ENCODE measurements at regions not wholly inside any gene's neighbourhood (a gene's known extent, or its start where the extent isn't known, plus 50 kb on each side); places are given as distances from the start of the nearest gene placed in this dataset.

DNA sequence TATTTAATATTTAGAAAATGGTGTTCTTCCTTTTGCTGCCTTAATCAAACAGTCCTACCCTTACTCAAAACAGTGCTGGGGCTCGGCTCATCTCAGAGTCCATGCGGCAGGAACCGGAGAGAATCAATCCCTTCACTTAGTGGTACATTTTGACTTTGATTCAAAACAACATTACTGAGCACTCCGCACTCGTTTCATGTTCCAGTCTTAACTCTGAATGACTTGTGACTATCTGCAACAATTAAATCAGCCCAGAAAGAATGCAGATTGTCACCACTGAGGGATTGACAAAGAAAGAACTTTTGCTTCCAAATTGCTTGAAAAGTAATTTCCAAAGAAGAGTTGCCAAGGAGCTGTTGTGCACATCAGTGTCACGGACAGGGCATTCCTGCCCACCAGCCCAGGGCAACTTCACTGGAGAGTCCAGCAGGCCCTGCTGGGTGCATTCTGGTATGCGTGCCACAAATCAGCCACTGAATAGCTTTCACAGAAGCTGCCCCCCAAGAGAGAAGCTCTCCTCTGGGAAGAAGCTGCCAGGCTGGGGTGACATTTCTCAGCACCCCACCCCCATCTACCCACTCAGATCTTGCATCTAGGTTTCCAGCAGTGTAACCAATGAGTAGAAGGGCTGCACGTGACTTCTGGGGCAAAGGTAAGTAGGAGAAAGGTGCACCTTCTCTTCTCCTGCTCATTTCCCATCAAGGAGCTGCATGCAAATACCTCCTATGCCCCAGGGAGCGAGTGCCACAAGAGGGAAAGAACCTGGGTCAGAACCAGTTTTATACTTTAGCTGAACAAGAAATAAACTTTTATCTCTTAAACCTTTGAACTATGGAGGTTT, 84.6 kb upstream of the ATP8B1 start:
- TF ChIP-seq, protein P1, sequence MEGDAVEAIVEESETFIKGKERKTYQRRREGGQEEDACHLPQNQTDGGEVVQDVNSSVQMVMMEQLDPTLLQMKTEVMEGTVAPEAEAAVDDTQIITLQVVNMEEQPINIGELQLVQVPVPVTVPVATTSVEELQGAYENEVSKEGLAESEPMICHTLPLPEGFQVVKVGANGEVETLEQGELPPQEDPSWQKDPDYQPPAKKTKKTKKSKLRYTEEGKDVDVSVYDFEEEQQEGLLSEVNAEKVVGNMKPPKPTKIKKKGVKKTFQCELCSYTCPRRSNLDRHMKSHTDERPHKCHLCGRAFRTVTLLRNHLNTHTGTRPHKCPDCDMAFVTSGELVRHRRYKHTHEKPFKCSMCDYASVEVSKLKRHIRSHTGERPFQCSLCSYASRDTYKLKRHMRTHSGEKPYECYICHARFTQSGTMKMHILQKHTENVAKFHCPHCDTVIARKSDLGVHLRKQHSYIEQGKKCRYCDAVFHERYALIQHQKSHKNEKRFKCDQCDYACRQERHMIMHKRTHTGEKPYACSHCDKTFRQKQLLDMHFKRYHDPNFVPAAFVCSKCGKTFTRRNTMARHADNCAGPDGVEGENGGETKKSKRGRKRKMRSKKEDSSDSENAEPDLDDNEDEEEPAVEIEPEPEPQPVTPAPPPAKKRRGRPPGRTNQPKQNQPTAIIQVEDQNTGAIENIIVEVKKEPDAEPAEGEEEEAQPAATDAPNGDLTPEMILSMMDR (conservative IDR thresholded peaks at IDR 0.05 in 1 of 2, IDR thresholded peaks at IDR 0.05 in 1 of 2; ENCODE audit: extremely low read depth in 1 of 2, insufficient read depth in 1 of 2, low read depth in 1 of 2, low read length in 2 of 2): no peak
- TF ChIP-seq EZH2 (IDR thresholded peaks at IDR 0.05; ENCODE audit: borderline replicate concordance, low read length): no peak

Measured in mammary epithelial cell (primary cell).